ENCODE measurements at regions not wholly inside any gene's neighbourhood (a gene's known extent, or its start where the extent isn't known, plus 50 kb on each side); places are given as distances from the start of the nearest gene placed in this dataset.
"Not testable (repeated sequence)": the region's sequence is repeated elsewhere in the genome, so short reads cannot be mapped to it uniquely, and the experiment has no call there.

GRCh38 chr1:188164459-188164858 is 1335.7 kb downstream of the PLA2G4A start:
- Mint-ChIP-seq H3K4me1 (ENCODE audit: low read depth) (no peaks in the 10 kb centered on the region), H3K27ac (no peak overlapping the region), H3K9me3 (ENCODE audit: low read depth) (no peaks in the 10 kb centered on the region), H3K4me3 (ENCODE audit: low read depth) (no peak overlapping the region), H3K36me3 (ENCODE audit: insufficient read depth) (no peaks in the 10 kb centered on the region), H3K27me3 (no peaks in the 10 kb centered on the region)
- no peak for DNase-seq (ENCODE audit: low spot score, unreplicated experiment)
- TF ChIP-seq CTCF (IDR thresholded peaks at IDR 0.05; ENCODE audit: unreplicated experiment), result no peak

- Mint-ChIP-seq H3K4me1 (ENCODE audit: low read depth) (peaks cover 3% of the 10 kb centered on the region), H3K4me3 (ENCODE audit: low read depth) (no peak overlapping the region), H3K27ac (no peak overlapping the region), H3K27me3 (no peaks in the 10 kb centered on the region), H3K36me3 (ENCODE audit: insufficient read depth) (no peaks in the 10 kb centered on the region), H3K9me3 (ENCODE audit: low read depth) (no peaks in the 10 kb centered on the region)
- no peak for DNase-seq (ENCODE audit: low spot score, unreplicated experiment)
- TF ChIP-seq CTCF (IDR thresholded peaks at IDR 0.05; ENCODE audit: unreplicated experiment), result no peak
Observed at GRCh38 chr1:188166654-188167053, 1337.9 kb downstream of the PLA2G4A start.

DNA sequence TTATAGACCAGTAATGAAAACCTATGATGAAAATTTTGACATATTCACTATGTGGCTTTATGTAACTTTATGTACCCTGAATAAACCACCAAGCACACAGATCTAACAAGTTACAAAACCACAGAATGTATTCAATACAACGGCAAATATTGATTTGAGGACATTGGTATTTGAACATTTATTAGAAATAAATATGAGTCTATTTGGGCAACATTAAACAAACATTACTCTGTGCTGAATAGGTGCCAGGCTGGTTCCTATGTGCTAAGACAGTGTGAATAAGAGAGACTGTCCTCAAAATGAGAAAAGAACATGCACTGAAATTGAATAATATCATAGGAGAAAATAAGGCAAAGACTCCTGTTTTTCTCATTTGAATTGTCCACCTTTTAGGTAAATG is 1341.2 kb downstream of the PLA2G4A start:
- Mint-ChIP-seq H3K4me3 (ENCODE audit: low read depth) (no peak overlapping the region), H3K9me3 (ENCODE audit: low read depth) (no peaks in the 10 kb centered on the region), H3K27ac (no peak overlapping the region), H3K36me3 (ENCODE audit: insufficient read depth) (no peaks in the 10 kb centered on the region), H3K27me3 (no peaks in the 10 kb centered on the region), H3K4me1 (ENCODE audit: low read depth) (peaks cover 3% of the 10 kb centered on the region)
- no peak for TF ChIP-seq CTCF (IDR thresholded peaks at IDR 0.05; ENCODE audit: unreplicated experiment)
- DNase-seq (ENCODE audit: low spot score, unreplicated experiment), result no peak

GRCh38 chr1:188170411-188170810 is 1341.7 kb downstream of the PLA2G4A start:
- DNase-seq (ENCODE audit: low spot score, unreplicated experiment), result no peak
- no peak overlapping the region for H3K4me3 Mint-ChIP-seq (ENCODE audit: low read depth)
- TF ChIP-seq CTCF (IDR thresholded peaks at IDR 0.05; ENCODE audit: unreplicated experiment), result no peak
- no peaks in the 10 kb centered on the region for H3K9me3 Mint-ChIP-seq (ENCODE audit: low read depth)
- H3K27me3 Mint-ChIP-seq, result no peaks in the 10 kb centered on the region
- H3K4me1 Mint-ChIP-seq (ENCODE audit: low read depth), result peaks cover 3% of the 10 kb centered on the region
- H3K27ac Mint-ChIP-seq, result no peak overlapping the region
- no peaks in the 10 kb centered on the region for H3K36me3 Mint-ChIP-seq (ENCODE audit: insufficient read depth)

GRCh38 chr1:188170935-188171334 is 1342.2 kb downstream of the PLA2G4A start:
- H3K9me3 Mint-ChIP-seq (ENCODE audit: low read depth), result no peaks in the 10 kb centered on the region
- H3K4me3 Mint-ChIP-seq (ENCODE audit: low read depth), result no peak overlapping the region
- H3K27ac Mint-ChIP-seq, result no peak overlapping the region
- no peak for TF ChIP-seq CTCF (IDR thresholded peaks at IDR 0.05; ENCODE audit: unreplicated experiment)
- no peaks in the 10 kb centered on the region for H3K27me3 Mint-ChIP-seq
- DNase-seq (ENCODE audit: low spot score, unreplicated experiment), result no peak
- peaks cover 3% of the 10 kb centered on the region for H3K4me1 Mint-ChIP-seq (ENCODE audit: low read depth)
- H3K36me3 Mint-ChIP-seq (ENCODE audit: insufficient read depth), result no peaks in the 10 kb centered on the region

DNA sequence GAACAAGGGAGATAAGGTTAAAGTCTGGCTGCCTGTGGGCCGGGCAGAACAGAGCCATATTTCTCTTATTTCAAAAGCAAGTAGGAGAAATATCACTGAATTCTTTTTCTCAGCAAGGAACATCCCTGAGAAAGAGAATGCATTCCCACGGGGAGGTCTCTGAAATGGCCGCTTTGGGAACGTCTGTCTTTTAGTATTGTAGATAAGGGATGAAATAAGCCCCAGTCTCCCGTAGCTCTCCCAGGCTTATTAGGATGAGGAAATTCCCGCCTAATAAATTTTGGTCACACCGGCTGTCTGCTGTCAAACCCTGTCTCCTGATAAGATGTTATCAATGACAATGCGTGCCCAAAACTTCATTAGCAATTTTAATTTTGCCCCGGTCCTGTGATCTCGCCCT is 1353.3 kb downstream of the PLA2G4A start:
- not testable (repeated sequence) for H3K36me3 Mint-ChIP-seq (ENCODE audit: insufficient read depth); H3K4me1 Mint-ChIP-seq (ENCODE audit: low read depth); H3K27me3 Mint-ChIP-seq; H3K4me3 Mint-ChIP-seq (ENCODE audit: low read depth); DNase-seq (ENCODE audit: low spot score, unreplicated experiment); H3K27ac Mint-ChIP-seq
- peaks cover 15% of the 10 kb centered on the region for H3K9me3 Mint-ChIP-seq (ENCODE audit: low read depth)

Data from progenitor cell of endocrine pancreas (in vitro differentiated cells).